H9 (cell line): ENCODE measurements at regions not wholly inside any gene's neighbourhood (a gene's known extent, or its start where the extent isn't known, plus 50 kb on each side); places are given as distances from the start of the nearest gene placed in this dataset.

Experiments
- DNase-seq: peaks from one replicate; pipeline ENCODE4 v3.0.0-alpha.2; 2017
- H2AFZ ChIP-seq: one replicate; pipeline ENCODE4 v1.6.1; 2013; ENCODE audit warnings: mild to moderate bottlenecking, low read length, control low read depth, moderate library complexity
- H2AK5ac ChIP-seq: 2 replicates; pipeline ENCODE4 v1.6.1; 2013; ENCODE audit warnings: low read length, control low read depth, mixed read lengths; ENCODE audit not compliant: insufficient read length
- H2BK120ac ChIP-seq: one replicate; pipeline ENCODE4 v1.6.1; 2013; ENCODE audit warnings: low read depth, mild to moderate bottlenecking, low read length, control low read depth, inconsistent platforms; ENCODE audit not compliant: poor library complexity, severe bottlenecking
- H2BK12ac ChIP-seq: 2 replicates; pipeline ENCODE4 v1.6.1; 2013; ENCODE audit warnings: low read length, control low read depth, mixed read lengths, low read depth; ENCODE audit not compliant: insufficient read length
- H2BK15ac ChIP-seq: 2 replicates; pipeline ENCODE4 v1.6.1; 2013; ENCODE audit warnings: low read depth, low read length, control low read depth
- H2BK20ac ChIP-seq: one replicate; pipeline ENCODE4 v1.6.1; 2013; ENCODE audit warnings: low read depth, mild to moderate bottlenecking, low read length, control low read depth, inconsistent platforms; ENCODE audit not compliant: poor library complexity, severe bottlenecking
- H2BK5ac ChIP-seq: 2 replicates; pipeline ENCODE4 v1.6.1; 2013; ENCODE audit warnings: low read length, control low read depth, mixed read lengths; ENCODE audit not compliant: insufficient read length
- H3K14ac ChIP-seq: 2 replicates; pipeline ENCODE4 v1.6.1; 2013; ENCODE audit warnings: low read length, control low read depth; ENCODE audit not compliant: insufficient read depth
- H3K18ac ChIP-seq: 2 replicates; pipeline ENCODE4 v1.6.1; 2013; ENCODE audit warnings: low read depth, mild to moderate bottlenecking, mixed read lengths, low read length, control low read depth; ENCODE audit not compliant: insufficient read length
- H3K23ac ChIP-seq: 2 replicates; pipeline ENCODE4 v1.6.1; 2013; ENCODE audit warnings: low read length, control low read depth, mixed read lengths, low read depth; ENCODE audit not compliant: insufficient read length
- H3K23me2 ChIP-seq: 2 replicates; pipeline ENCODE4 v1.6.1; 2013; ENCODE audit warnings: low read depth, mild to moderate bottlenecking, mixed read lengths, low read length, control low read depth; ENCODE audit not compliant: insufficient read length, poor library complexity, severe bottlenecking
- H3K27ac ChIP-seq: 2 replicates; pipeline ENCODE4 v1.5.1; 2013; ENCODE audit warnings: low read length, control low read depth, mixed read lengths, low read depth; ENCODE audit not compliant: insufficient read length
- H3K27me3 ChIP-seq: 2 replicates; pipeline ENCODE4 v1.6.1; 2013; ENCODE audit warnings: low read length, control low read depth, inconsistent platforms; ENCODE audit not compliant: insufficient read depth
- H3K4ac ChIP-seq: 2 replicates; pipeline ENCODE4 v1.6.1; 2013; ENCODE audit warnings: low read depth, mild to moderate bottlenecking, control low read depth, inconsistent platforms, low read length, moderate library complexity
- H3K4me1 ChIP-seq: 2 replicates; pipeline ENCODE4 v1.6.1; 2013; ENCODE audit warnings: low read length, control low read depth, inconsistent platforms; ENCODE audit not compliant: insufficient read depth
- H3K4me2 ChIP-seq: 2 replicates; pipeline ENCODE4 v1.6.1; 2013; ENCODE audit warnings: low read length, control low read depth, mixed read lengths; ENCODE audit not compliant: insufficient read length, insufficient read depth
- H3K56ac ChIP-seq: 2 replicates; pipeline ENCODE4 v1.6.1; 2013; ENCODE audit warnings: low read depth, mild to moderate bottlenecking, mixed read lengths, low read length, control low read depth; ENCODE audit not compliant: insufficient read length
- H3K79me1 ChIP-seq: 2 replicates; pipeline ENCODE4 v1.6.1; 2013; ENCODE audit warnings: low read depth, mild to moderate bottlenecking, moderate library complexity, low read length, control low read depth, inconsistent platforms; ENCODE audit not compliant: insufficient read depth, poor library complexity, severe bottlenecking
- H3K79me2 ChIP-seq: 2 replicates; pipeline ENCODE4 v1.6.1; 2013; ENCODE audit warnings: low read length, control low read depth, inconsistent platforms; ENCODE audit not compliant: insufficient read depth
- H3K9ac ChIP-seq: 2 replicates; pipeline ENCODE4 v1.6.1; 2013; ENCODE audit warnings: low read length, control low read depth, mixed read lengths; ENCODE audit not compliant: insufficient read length; ENCODE audit errors: extremely low read depth
- H3K9me3 ChIP-seq: one replicate; pipeline ENCODE4 v1.6.1; 2013; ENCODE audit warnings: low read depth, low read length, inconsistent platforms; ENCODE audit not compliant: control insufficient read depth
- H3T11ph ChIP-seq: one replicate; pipeline ENCODE4 v1.6.1; 2013; ENCODE audit warnings: mild to moderate bottlenecking, low read length, control low read depth, inconsistent platforms
- H4K20me1 ChIP-seq: one replicate; pipeline ENCODE4 v1.6.1; 2013; ENCODE audit not compliant: control insufficient read depth, insufficient read length, insufficient read depth
- H4K5ac ChIP-seq: 2 replicates; pipeline ENCODE4 v1.6.1; 2013; ENCODE audit warnings: low read depth, mild to moderate bottlenecking, mixed read lengths, low read length, control low read depth; ENCODE audit not compliant: insufficient read length
- H4K8ac ChIP-seq: replicated peaks from 2 replicates; pipeline ENCODE4 v1.6.1; 2013; ENCODE audit warnings: low read length, control low read depth, mixed read lengths, low read depth; ENCODE audit not compliant: insufficient read length
- H4K91ac ChIP-seq: 2 replicates; pipeline ENCODE4 v1.6.1; 2013; ENCODE audit warnings: low read depth, mild to moderate bottlenecking, moderate library complexity, mixed read lengths, low read length, control low read depth; ENCODE audit not compliant: insufficient read length
- H3K27ac Mint-ChIP-seq, 3 experiments: 2 replicates in 2 of 3; 3 replicates in 1 of 3; pipeline ENCODE4 v1.8.0; 2020 to 2021; ENCODE audit warnings: mixed read lengths in 3 of 3, mild to moderate bottlenecking in 1 of 3, moderate library complexity in 1 of 3
- H3K27me3 Mint-ChIP-seq: 2 replicates; pipeline ENCODE4 v1.8.0; 2021; ENCODE audit warnings: low read depth, mild to moderate bottlenecking, moderate library complexity, mixed read lengths
- H3K36me3 Mint-ChIP-seq, 3 experiments: 2 replicates in 2 of 3; 3 replicates in 1 of 3; pipeline ENCODE4 v1.8.0; 2020 to 2021; ENCODE audit warnings: low read depth in 3 of 3, mixed read lengths in 3 of 3; ENCODE audit not compliant: insufficient read depth in 1 of 3
- H3K4me1 Mint-ChIP-seq, 2 experiments: 2 replicates each; pipeline ENCODE4 v1.8.0; 2020; ENCODE audit warnings: mixed read lengths in 2 of 2
- H3K4me3 Mint-ChIP-seq, 2 experiments: 2 replicates in 1 of 2; 3 replicates in 1 of 2; pipeline ENCODE4 v1.8.0; 2020 to 2021; ENCODE audit warnings: mild to moderate bottlenecking in 2 of 2, mixed read lengths in 2 of 2, moderate library complexity in 1 of 2
- H3K9me3 Mint-ChIP-seq, 2 experiments: 2 replicates in 1 of 2; 3 replicates in 1 of 2; pipeline ENCODE4 v1.8.0; 2020; ENCODE audit warnings: mild to moderate bottlenecking in 2 of 2, mixed read lengths in 2 of 2, moderate library complexity in 1 of 2
- WGBS: extraction: QIAGEN DNeasy Blood & Tissue Kit; methylation state at CpG from one replicate; pipeline ENCODE4 v1.1.7; 2013; ENCODE audit warnings: missing lambda C conversion rate, low lambda C conversion rate, mixed read lengths; ENCODE audit not compliant: insufficient read length; ENCODE audit errors: extremely low coverage; 5-methylcytosine and 5-hydroxymethylcytosine counted together
- TF ChIP-seq, protein P1 (sequence below): fragments of 200-600 bp; sonication (generic); conservative IDR thresholded peaks from 3 replicates; pipeline ENCODE4 v1.8.0; 2021; ENCODE audit warnings: antibody characterized with exemption, mild to moderate bottlenecking

DNA sequence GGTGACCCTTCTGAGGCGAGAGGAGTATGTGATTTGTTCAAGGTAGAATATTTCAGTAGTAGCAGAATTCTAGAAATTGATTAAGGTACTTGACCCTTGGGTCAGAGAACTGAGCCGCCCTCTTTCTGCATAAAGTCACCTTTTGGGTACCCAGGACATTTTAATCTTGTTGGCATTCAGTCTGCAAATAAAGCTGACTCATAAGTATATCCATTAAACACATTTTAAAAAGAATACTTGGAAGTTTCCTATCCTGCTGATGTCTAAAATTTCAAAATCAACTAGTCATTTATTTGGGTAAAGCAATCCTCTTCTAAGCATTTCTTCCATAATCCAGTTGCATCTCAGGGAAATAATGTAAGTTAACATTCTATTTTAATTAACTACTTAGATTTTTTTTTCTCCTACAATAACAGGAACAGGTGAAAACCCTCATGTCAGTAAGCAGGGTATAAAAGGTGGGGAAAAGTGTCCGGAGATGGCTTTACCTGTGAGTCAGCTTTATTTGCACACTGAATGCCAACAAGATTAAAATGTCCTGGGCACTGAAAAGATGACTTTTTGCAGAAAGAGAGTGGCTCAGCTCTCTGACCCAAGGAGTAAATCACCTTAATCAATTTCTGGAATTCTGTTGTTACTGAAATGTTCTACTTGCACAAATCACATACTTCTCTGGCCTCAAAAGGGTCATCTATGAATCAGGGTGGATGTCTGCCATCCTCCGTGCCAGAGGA, 78.7 kb upstream of the ITGA6 start:
- TF ChIP-seq, protein P1, sequence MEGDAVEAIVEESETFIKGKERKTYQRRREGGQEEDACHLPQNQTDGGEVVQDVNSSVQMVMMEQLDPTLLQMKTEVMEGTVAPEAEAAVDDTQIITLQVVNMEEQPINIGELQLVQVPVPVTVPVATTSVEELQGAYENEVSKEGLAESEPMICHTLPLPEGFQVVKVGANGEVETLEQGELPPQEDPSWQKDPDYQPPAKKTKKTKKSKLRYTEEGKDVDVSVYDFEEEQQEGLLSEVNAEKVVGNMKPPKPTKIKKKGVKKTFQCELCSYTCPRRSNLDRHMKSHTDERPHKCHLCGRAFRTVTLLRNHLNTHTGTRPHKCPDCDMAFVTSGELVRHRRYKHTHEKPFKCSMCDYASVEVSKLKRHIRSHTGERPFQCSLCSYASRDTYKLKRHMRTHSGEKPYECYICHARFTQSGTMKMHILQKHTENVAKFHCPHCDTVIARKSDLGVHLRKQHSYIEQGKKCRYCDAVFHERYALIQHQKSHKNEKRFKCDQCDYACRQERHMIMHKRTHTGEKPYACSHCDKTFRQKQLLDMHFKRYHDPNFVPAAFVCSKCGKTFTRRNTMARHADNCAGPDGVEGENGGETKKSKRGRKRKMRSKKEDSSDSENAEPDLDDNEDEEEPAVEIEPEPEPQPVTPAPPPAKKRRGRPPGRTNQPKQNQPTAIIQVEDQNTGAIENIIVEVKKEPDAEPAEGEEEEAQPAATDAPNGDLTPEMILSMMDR, result no peak
- Histone ChIP-seq H4K5ac (no peak overlapping the region), H3K9me3 (no peaks in the 10 kb centered on the region), H3K23ac (no peak overlapping the region), H3K9ac (no peak overlapping the region), H3K27ac (no peak overlapping the region), H4K8ac (no peak overlapping the region), H4K91ac (no peak overlapping the region), H3K79me2 (no peaks in the 10 kb centered on the region), H3K4ac (no peak overlapping the region), H3K4me2 (no peak overlapping the region), H2AK5ac (no peak overlapping the region), H2BK20ac (no peak overlapping the region), H3K18ac (no peak overlapping the region), H2BK5ac (no peak overlapping the region), H3K4me1 (no peaks in the 10 kb centered on the region), H3K23me2 (no peaks in the 10 kb centered on the region), H3K79me1 (no peaks in the 10 kb centered on the region), H3K14ac (no peak overlapping the region), H2BK12ac (no peak overlapping the region), H4K20me1 (no peaks in the 10 kb centered on the region), H3K56ac (no peak overlapping the region), H2AFZ (no peak overlapping the region), H3K27me3 (no peaks in the 10 kb centered on the region), H3T11ph (no peak overlapping the region), H2BK120ac (no peak overlapping the region), H2BK15ac (no peak overlapping the region)
- Mint-ChIP-seq H3K4me1 (no peaks in the 10 kb centered on the region), H3K36me3 (peaks cover 10 to 26% (median 12%) of the 10 kb centered on the region in 3 experiments), H3K27ac (no peak overlapping the region), H3K9me3 (peaks cover 20 to 26% of the 10 kb centered on the region in 2 experiments), H3K27me3 (peaks cover 4% of the 10 kb centered on the region), H3K4me3 (no peak overlapping the region)
- no CpG with 5 or more reads among the region's 4 CpGs for WGBS
- no peak for DNase-seq
